GM06990 (cell line): ENCODE measurements at regions not wholly inside any gene's neighbourhood (a gene's known extent, or its start where the extent isn't known, plus 50 kb on each side); places are given as distances from the start of the nearest gene placed in this dataset.
"Not testable (repeated sequence)": the region's sequence is repeated elsewhere in the genome, so short reads cannot be mapped to it uniquely, and the experiment has no call there.

Experiments used
- DNase-seq: peaks from one replicate; pipeline ENCODE4 v3.0.0-alpha.2; 2011; ENCODE audit not compliant: insufficient read length; ENCODE audit errors: extremely low read depth
- H3K27me3 ChIP-seq: replicated peaks from 2 replicates; pipeline ENCODE4 v1.6.0; 2011; ENCODE audit warnings: low read length; ENCODE audit not compliant: control insufficient read depth, insufficient read depth
- H3K36me3 ChIP-seq: 2 replicates; pipeline ENCODE4 v1.5.1; 2011; ENCODE audit warnings: low read length; ENCODE audit not compliant: control insufficient read depth, insufficient read depth
- H3K4me3 ChIP-seq: replicated peaks from 2 replicates; pipeline ENCODE4 v1.5.1; 2011; ENCODE audit warnings: low read depth, mild to moderate bottlenecking, control low read depth, low read length
- CTCF ChIP-seq: IDR thresholded peaks from 2 replicates; pipeline ENCODE4 v1.5.1; 2011; ENCODE audit warnings: low read length, control low read depth, mild to moderate bottlenecking, inconsistent platforms; ENCODE audit not compliant: insufficient read depth, poor library complexity, severe bottlenecking

GRCh38 chr13:90047600-90047999 lies 1299.9 kb upstream of the MIR17HG start:
- TF ChIP-seq CTCF = no peak
- no peak overlapping the region for H3K4me3 ChIP-seq
- no peak for DNase-seq
- H3K27me3 ChIP-seq = no peaks in the 10 kb centered on the region
- no peaks in the 10 kb centered on the region for H3K36me3 ChIP-seq

GRCh38 chr13:90049989-90050671 lies 1297.4 kb upstream of the MIR17HG start:
- no peak for TF ChIP-seq CTCF
- no peak for DNase-seq
- H3K36me3 ChIP-seq = no peaks in the 10 kb centered on the region
- H3K4me3 ChIP-seq = no peak overlapping the region
- H3K27me3 ChIP-seq = no peaks in the 10 kb centered on the region

GRCh38 chr13:90055121-90055520 lies 1292.4 kb upstream of the MIR17HG start:
- no peaks in the 10 kb centered on the region for H3K27me3 ChIP-seq
- DNase-seq = no peak
- no peak for TF ChIP-seq CTCF
- H3K4me3 ChIP-seq = no peak overlapping the region
- no peaks in the 10 kb centered on the region for H3K36me3 ChIP-seq

- TF ChIP-seq CTCF = no peak
- no peaks in the 10 kb centered on the region for H3K27me3 ChIP-seq
- DNase-seq = no peak
These were observed 1291.7 kb upstream of the MIR17HG start for GRCh38 chr13:90055760-90056159.

GRCh38 chr13:90064226-90064625 lies 1283.3 kb upstream of the MIR17HG start:
- H3K27me3 ChIP-seq, DNase-seq, H3K4me3 ChIP-seq, H3K36me3 ChIP-seq: not testable (repeated sequence)

More at GRCh38 chr13:90055760-90056159, 1291.7 kb upstream of the MIR17HG start:
- Histone ChIP-seq H3K4me3 (no peak overlapping the region), H3K36me3 (no peaks in the 10 kb centered on the region)

GRCh38 chr13:90068658-90069057 lies 1278.8 kb upstream of the MIR17HG start:
- Histone ChIP-seq H3K4me3 (no peak overlapping the region), H3K36me3 (no peaks in the 10 kb centered on the region), H3K27me3 (no peaks in the 10 kb centered on the region)
- DNase-seq = no peak
- no peak for TF ChIP-seq CTCF
